Fibroblast of lung (primary cell): ENCODE measurements at regions not wholly inside any gene's neighbourhood (a gene's known extent, or its start where the extent isn't known, plus 50 kb on each side); places are given as distances from the start of the nearest gene placed in this dataset.

ENCODE experiments used
- CTCF ChIP-seq, 2 donors: IDR thresholded peaks in 1 of 2; conservative IDR thresholded peaks in 1 of 2; 1 replicate in 1 of 2; 2 replicates in 1 of 2; pipeline ENCODE4 v1.5.1; 2011 to 2012; ENCODE audit warnings: low read length in 2 of 2, control low read depth in 1 of 2, inconsistent platforms in 1 of 2, low read depth in 1 of 2, mild to moderate bottlenecking in 1 of 2
- EZH2 ChIP-seq: IDR thresholded peaks from 2 replicates; pipeline ENCODE4 v1.5.1; 2012; ENCODE audit warnings: low read length, control low read depth, mild to moderate bottlenecking; ENCODE audit errors: missing control alignments

GRCh38 chr3:182650568-182651128 is 142.7 kb upstream of the ATP11B start:
- no peak for TF ChIP-seq CTCF (conservative IDR thresholded peaks at IDR 0.05 in 1 of 2, IDR thresholded peaks at IDR 0.05 in 1 of 2; ENCODE audit: low read depth in 1 of 2, low read length in 2 of 2)
- no peak for TF ChIP-seq EZH2
